Nephron (organoid): ENCODE measurements at regions not wholly inside any gene's neighbourhood (a gene's known extent, or its start where the extent isn't known, plus 50 kb on each side); places are given as distances from the start of the nearest gene placed in this dataset.

Source experiments
- H3K27ac Mint-ChIP-seq, 3 experiments: 2 replicates each; pipeline ENCODE4 v1.8.0; 2020; ENCODE audit warnings: mixed read lengths in 3 of 3, mild to moderate bottlenecking in 2 of 3, moderate library complexity in 1 of 3
- H3K27me3 Mint-ChIP-seq: 2 replicates; pipeline ENCODE4 v1.8.0; 2021; ENCODE audit warnings: low read depth, mild to moderate bottlenecking, moderate library complexity, mixed read lengths
- H3K36me3 Mint-ChIP-seq: 2 replicates; pipeline ENCODE4 v1.8.0; 2020; ENCODE audit warnings: low read depth, mixed read lengths
- H3K4me1 Mint-ChIP-seq: 2 replicates; pipeline ENCODE4 v1.8.0; 2020; ENCODE audit warnings: mixed read lengths
- H3K4me3 Mint-ChIP-seq, 3 experiments: 2 replicates each; pipeline ENCODE4 v1.8.0; 2020; ENCODE audit warnings: mild to moderate bottlenecking in 3 of 3, mixed read lengths in 3 of 3, moderate library complexity in 2 of 3
- H3K9me3 Mint-ChIP-seq: 2 replicates; pipeline ENCODE4 v1.8.0; 2020; ENCODE audit warnings: mixed read lengths
- CTCF ChIP-seq, 3 experiments: fragments of 200-600 bp; sonication (generic); IDR thresholded peaks; one replicate each; pipeline ENCODE4 v1.5.0; 2021; ENCODE audit warnings: antibody characterized with exemption in 3 of 3; ENCODE audit not compliant: unreplicated experiment in 3 of 3

- Mint-ChIP-seq H3K27me3 (no peaks in the 10 kb centered on the region), H3K27ac (no peak overlapping the region)
These were observed 331.0 kb downstream of the CDH2 start for GRCh38 chr18:27845897-27846296.

DNA sequence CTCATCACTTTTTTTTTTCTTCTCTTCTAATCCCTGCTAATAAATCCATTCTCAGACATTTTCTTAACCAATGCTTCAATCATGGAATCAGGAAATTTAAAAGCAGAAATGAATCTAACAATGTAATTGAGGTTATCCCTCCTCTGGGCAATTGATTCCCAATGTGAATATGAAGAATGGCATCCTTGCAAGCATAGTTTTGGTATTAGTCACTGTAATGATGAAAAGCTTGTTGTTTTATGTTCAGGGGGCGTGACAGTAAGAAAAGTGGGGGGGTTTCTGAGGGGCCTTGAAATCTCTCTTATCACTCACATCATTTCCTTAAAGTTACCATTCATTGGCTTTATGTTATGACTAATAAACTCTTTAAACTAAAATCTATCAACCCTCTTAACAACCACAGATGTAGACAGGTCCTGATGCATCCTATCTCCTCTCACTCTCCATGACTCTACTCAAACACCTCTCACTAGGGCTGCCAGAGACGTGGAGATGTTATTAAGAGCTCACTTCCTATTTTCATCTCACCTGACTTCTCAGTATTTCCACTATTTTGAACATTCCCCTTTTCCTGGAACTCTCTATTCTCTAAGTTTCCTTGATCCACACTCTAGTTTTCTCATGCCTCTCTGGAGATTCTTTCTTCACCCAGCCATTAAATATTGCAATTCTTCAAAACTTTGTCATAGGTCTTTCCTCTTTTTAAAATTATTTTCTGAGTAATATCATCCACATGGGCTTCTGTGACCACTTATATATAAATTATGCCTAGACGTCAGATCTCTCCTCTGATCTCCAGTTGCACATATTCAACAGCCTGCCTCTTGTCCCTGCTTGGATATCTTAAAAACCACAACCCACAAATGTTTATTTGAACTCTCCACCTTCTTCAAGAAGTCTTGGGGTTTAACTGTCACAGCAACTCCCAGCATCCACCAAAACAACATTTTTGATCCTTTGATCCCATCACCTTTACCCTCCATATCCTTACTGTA is 332.9 kb downstream of the CDH2 start:
- Mint-ChIP-seq H3K27ac (no peak overlapping the region), H3K36me3 (no peaks in the 10 kb centered on the region), H3K9me3 (peaks cover 3% of the 10 kb centered on the region), H3K27me3 (no peaks in the 10 kb centered on the region), H3K4me1 (no peaks in the 10 kb centered on the region), H3K4me3 (no peak overlapping the region)
- no peak for TF ChIP-seq CTCF (IDR thresholded peaks at IDR 0.05; ENCODE audit: unreplicated experiment in 3 of 3)

More at GRCh38 chr18:27845897-27846296, 331.0 kb downstream of the CDH2 start:
- Mint-ChIP-seq H3K9me3 (peaks cover 7% of the 10 kb centered on the region), H3K4me1 (no peaks in the 10 kb centered on the region), H3K4me3 (no peak overlapping the region), H3K36me3 (no peaks in the 10 kb centered on the region)
- no peak for TF ChIP-seq CTCF (IDR thresholded peaks at IDR 0.05; ENCODE audit: unreplicated experiment in 3 of 3)

DNA sequence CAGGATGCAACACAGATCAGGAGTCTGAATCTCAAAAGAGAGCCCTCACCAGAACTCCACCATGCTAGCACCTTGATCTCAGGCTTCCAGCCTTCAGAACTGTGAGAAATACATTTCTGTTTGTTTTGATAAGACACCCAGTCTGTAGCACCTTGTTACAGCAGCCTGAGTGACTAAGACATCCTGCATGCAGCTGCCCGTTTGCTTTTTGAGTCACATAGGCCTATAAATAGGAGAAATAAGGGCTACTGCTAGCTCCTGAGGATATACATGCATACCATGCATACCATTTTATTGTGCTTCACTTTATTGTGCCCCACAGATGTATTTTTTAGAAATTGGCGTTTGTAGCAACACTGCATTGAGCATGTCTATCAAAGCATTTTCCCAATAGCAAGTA is 337.8 kb downstream of the CDH2 start:
- TF ChIP-seq CTCF (IDR thresholded peaks at IDR 0.05; ENCODE audit: unreplicated experiment in 3 of 3), result no peak
- H3K27ac Mint-ChIP-seq, result no peak overlapping the region
- no peaks in the 10 kb centered on the region for H3K27me3 Mint-ChIP-seq
- H3K36me3 Mint-ChIP-seq, result no peaks in the 10 kb centered on the region
- no peak overlapping the region for H3K4me3 Mint-ChIP-seq
- no peaks in the 10 kb centered on the region for H3K4me1 Mint-ChIP-seq
- peaks cover 3% of the 10 kb centered on the region for H3K9me3 Mint-ChIP-seq

DNA sequence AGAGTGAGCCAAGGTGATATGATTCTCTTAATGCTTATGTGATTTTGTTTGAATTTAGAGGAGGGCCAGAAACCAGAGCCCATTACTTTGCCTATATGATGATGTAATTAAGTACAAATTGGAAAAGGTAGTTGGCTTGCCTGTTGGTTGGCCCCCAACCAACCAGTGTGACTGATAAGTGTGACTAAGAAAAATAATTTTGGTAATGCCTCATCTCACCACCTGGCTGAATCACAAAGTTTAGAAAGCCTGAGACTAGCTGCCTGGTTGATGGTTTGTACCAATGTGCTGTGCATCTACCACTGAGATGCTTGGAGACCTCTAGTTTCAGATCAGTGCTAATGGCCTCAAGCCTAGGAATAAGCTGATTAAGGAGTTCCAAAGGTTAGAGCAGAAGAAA is 338.7 kb downstream of the CDH2 start:
- TF ChIP-seq CTCF (IDR thresholded peaks at IDR 0.05; ENCODE audit: unreplicated experiment in 3 of 3), result no peak
- no peak overlapping the region for H3K4me3 Mint-ChIP-seq
- H3K27ac Mint-ChIP-seq, result no peak overlapping the region
- no peaks in the 10 kb centered on the region for H3K36me3 Mint-ChIP-seq
- H3K9me3 Mint-ChIP-seq, result peaks cover 5% of the 10 kb centered on the region
- no peaks in the 10 kb centered on the region for H3K4me1 Mint-ChIP-seq
- H3K27me3 Mint-ChIP-seq, result no peaks in the 10 kb centered on the region

GRCh38 chr18:27826101-27826500 is 350.8 kb downstream of the CDH2 start:
- H3K4me3 Mint-ChIP-seq, result no peak overlapping the region
- H3K4me1 Mint-ChIP-seq, result peaks cover 18% of the 10 kb centered on the region
- H3K9me3 Mint-ChIP-seq, result peaks cover 2% of the 10 kb centered on the region
- H3K36me3 Mint-ChIP-seq, result no peaks in the 10 kb centered on the region
- no peaks in the 10 kb centered on the region for H3K27me3 Mint-ChIP-seq
- no peak for TF ChIP-seq CTCF (IDR thresholded peaks at IDR 0.05; ENCODE audit: unreplicated experiment in 3 of 3)
- H3K27ac Mint-ChIP-seq, result no peak overlapping the region

DNA sequence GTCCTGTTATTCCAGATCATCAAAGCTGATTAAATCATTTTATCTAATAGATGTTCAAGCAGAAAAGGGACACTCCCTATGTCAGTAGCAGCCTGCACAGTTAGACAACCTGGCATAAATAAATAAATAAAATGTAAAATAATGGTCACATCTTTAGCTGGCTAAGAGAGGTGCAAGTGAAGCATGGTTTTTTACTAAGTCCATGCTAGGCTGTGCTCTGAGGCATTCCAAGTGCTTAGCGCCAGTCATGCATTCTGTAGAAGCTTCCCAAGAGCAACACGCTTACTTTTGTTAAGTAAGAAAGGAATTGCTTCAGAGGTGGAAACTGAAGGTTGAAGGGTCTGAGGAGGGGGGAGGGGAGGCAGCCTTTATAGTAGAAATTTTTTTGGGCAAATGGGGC is 351.2 kb downstream of the CDH2 start:
- peak overlapping the region in 1 of 3 experiments; percentile 35 for H3K27ac Mint-ChIP-seq

More for the DNA sequence above, 351.2 kb downstream of the CDH2 start:
- Mint-ChIP-seq H3K27me3 (no peaks in the 10 kb centered on the region), H3K36me3 (no peaks in the 10 kb centered on the region), H3K9me3 (peaks cover 2% of the 10 kb centered on the region), H3K4me1 (peaks cover 18% of the 10 kb centered on the region), H3K4me3 (no peak overlapping the region)
- TF ChIP-seq CTCF (IDR thresholded peaks at IDR 0.05; ENCODE audit: unreplicated experiment in 3 of 3), result no peak
